AG08395 (cell line): ENCODE measurements at regions not wholly inside any gene's neighbourhood (a gene's known extent, or its start where the extent isn't known, plus 50 kb on each side); places are given as distances from the start of the nearest gene placed in this dataset.

Source experiments
- DNase-seq: peaks from one replicate; pipeline ENCODE4 v3.0.0; 2012; ENCODE audit warnings: mixed read lengths, low spot score

GRCh38 chr2:193703411-193703810 lies 1508.7 kb upstream of the TMEFF2 start:
- DNase-seq: no peak

- DNase-seq: no peak
Measured at GRCh38 chr2:193701484-193701883, 1506.8 kb upstream of the TMEFF2 start.

GRCh38 chr2:193695367-193695766 lies 1500.6 kb upstream of the TMEFF2 start:
- no peak for DNase-seq

- no peak for DNase-seq
Measured at GRCh38 chr2:193693758-193694157, 1499.0 kb upstream of the TMEFF2 start.

GRCh38 chr2:193690572-193690971 lies 1495.8 kb upstream of the TMEFF2 start:
- DNase-seq: no peak

- no peak for DNase-seq
Measured at GRCh38 chr2:193687195-193687594, 1492.5 kb upstream of the TMEFF2 start.

- DNase-seq: no peak
Measured at GRCh38 chr2:193679847-193680246, 1485.1 kb upstream of the TMEFF2 start.

- DNase-seq: no peak
Measured at GRCh38 chr2:193670478-193670877, 1475.7 kb upstream of the TMEFF2 start.

GRCh38 chr2:193668557-193669323 lies 1474.0 kb upstream of the TMEFF2 start:
- no peak for DNase-seq

GRCh38 chr2:193627927-193628272 lies 1433.2 kb upstream of the TMEFF2 start:
- DNase-seq: no peak

GRCh38 chr2:193627187-193627926 lies 1432.6 kb upstream of the TMEFF2 start:
- DNase-seq: no peak

- DNase-seq: no peak
Measured at GRCh38 chr2:193608451-193608850, 1413.7 kb upstream of the TMEFF2 start.

GRCh38 chr2:193590831-193591230 lies 1396.1 kb upstream of the TMEFF2 start:
- DNase-seq: no peak

- DNase-seq: no peak
Measured at GRCh38 chr2:193584522-193584938, 1389.8 kb upstream of the TMEFF2 start.

- no peak for DNase-seq
Measured at GRCh38 chr2:193583638-193584400, 1389.1 kb upstream of the TMEFF2 start.

GRCh38 chr2:193581807-193582206 lies 1387.1 kb upstream of the TMEFF2 start:
- DNase-seq: no peak

- DNase-seq: no peak
Measured at GRCh38 chr2:193580176-193580950, 1385.6 kb upstream of the TMEFF2 start.

GRCh38 chr2:193566886-193567285 lies 1372.2 kb upstream of the TMEFF2 start:
- DNase-seq: no peak

- no peak for DNase-seq
Measured at GRCh38 chr2:193566276-193566675, 1371.5 kb upstream of the TMEFF2 start.

- DNase-seq: no peak
Measured at GRCh38 chr2:193562031-193562430, 1367.3 kb upstream of the TMEFF2 start.

- DNase-seq: no peak
Measured at GRCh38 chr2:193561054-193561453, 1366.3 kb upstream of the TMEFF2 start.
